ENCODE measurements at regions not wholly inside any gene's neighbourhood (a gene's known extent, or its start where the extent isn't known, plus 50 kb on each side); places are given as distances from the start of the nearest gene placed in this dataset.

- TF ChIP-seq CTCF (IDR thresholded peaks at IDR 0.05; ENCODE audit: insufficient read depth, low read length, poor library complexity, severe bottlenecking), result no peak
- TF ChIP-seq EZH2phosphoT487 (conservative IDR thresholded peaks at IDR 0.05; ENCODE audit: low read length), result no peak
These were observed 581.7 kb downstream of the REEP3 start for GRCh38 chr10:64102916-64103315.
